ENCODE measurements at regions not wholly inside any gene's neighbourhood (a gene's known extent, or its start where the extent isn't known, plus 50 kb on each side); places are given as distances from the start of the nearest gene placed in this dataset.
"Not testable (repeated sequence)": the region's sequence is repeated elsewhere in the genome, so short reads cannot be mapped to it uniquely, and the experiment has no call there.

DNA sequence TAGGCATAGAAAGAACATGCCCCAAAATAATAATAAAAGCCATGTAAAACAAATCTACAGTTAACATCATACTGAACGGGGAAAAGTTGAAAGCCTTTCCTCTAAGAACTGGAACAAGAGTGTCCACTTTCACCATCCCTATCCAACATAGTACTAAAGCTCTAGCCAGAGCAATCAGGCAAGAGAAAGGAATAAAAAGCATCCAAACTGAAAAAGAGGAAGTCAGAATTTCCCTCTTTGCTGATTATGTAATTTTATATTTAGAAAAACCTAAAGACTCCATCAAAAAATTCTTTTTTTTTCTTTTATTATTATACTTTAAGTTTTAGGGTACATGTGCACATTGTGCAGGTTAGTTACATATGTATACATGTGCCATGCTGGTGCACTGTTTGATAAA lies 661.6 kb upstream of the CBLB start:
- TF ChIP-seq, protein P1, sequence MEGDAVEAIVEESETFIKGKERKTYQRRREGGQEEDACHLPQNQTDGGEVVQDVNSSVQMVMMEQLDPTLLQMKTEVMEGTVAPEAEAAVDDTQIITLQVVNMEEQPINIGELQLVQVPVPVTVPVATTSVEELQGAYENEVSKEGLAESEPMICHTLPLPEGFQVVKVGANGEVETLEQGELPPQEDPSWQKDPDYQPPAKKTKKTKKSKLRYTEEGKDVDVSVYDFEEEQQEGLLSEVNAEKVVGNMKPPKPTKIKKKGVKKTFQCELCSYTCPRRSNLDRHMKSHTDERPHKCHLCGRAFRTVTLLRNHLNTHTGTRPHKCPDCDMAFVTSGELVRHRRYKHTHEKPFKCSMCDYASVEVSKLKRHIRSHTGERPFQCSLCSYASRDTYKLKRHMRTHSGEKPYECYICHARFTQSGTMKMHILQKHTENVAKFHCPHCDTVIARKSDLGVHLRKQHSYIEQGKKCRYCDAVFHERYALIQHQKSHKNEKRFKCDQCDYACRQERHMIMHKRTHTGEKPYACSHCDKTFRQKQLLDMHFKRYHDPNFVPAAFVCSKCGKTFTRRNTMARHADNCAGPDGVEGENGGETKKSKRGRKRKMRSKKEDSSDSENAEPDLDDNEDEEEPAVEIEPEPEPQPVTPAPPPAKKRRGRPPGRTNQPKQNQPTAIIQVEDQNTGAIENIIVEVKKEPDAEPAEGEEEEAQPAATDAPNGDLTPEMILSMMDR (IDR thresholded peaks at IDR 0.05; ENCODE audit: borderline replicate concordance): no peak
- Histone ChIP-seq H3K9me3 (replicated peaks) (peaks cover 11% of the 10 kb centered on the region), H3K27ac (replicated peaks) (no peak overlapping the region), H3K4me3 (no peak overlapping the region), H3K36me3 (no peaks in the 10 kb centered on the region), H3K4me1 (no peaks in the 10 kb centered on the region), H3K27me3 (ENCODE audit: low read depth) (no peaks in the 10 kb centered on the region)
- no peak for DNase-seq
- intact Hi-C loops (cut with micrococcal nuclease): no loop called here

DNA sequence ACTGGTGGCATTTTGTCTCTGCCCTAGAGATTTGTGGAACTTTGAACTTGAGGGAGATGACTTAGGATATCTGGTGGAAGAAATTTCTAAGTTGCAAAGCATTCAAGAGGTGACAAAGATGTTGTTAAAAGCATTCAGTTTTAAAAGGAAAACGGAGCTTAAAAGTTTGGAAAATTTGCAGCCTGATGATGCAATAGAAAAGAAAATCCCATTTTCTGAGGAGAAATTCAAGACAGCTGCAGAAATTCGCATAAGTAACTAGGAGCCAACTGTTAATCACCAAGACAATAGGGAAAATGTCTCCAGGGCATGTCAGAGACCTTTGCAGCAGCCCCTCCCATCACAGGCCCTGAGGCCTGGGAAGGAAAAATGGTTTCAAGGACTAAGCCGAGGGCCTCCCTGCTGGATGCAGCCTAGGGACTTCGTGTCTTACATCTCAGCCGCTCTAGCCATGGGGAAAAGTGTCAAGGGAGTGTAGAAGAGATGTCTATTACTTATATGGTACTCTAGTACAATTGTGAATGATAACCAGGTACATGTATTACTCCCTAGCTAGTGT lies 663.0 kb upstream of the CBLB start:
- H3K4me3 ChIP-seq; DNase-seq; H3K27me3 ChIP-seq (ENCODE audit: low read depth); H3K36me3 ChIP-seq; intact Hi-C loops (cut with micrococcal nuclease); H3K4me1 ChIP-seq; H3K27ac ChIP-seq (replicated peaks): not testable (repeated sequence)
- peaks cover 15% of the 10 kb centered on the region for H3K9me3 ChIP-seq (replicated peaks)

DNA sequence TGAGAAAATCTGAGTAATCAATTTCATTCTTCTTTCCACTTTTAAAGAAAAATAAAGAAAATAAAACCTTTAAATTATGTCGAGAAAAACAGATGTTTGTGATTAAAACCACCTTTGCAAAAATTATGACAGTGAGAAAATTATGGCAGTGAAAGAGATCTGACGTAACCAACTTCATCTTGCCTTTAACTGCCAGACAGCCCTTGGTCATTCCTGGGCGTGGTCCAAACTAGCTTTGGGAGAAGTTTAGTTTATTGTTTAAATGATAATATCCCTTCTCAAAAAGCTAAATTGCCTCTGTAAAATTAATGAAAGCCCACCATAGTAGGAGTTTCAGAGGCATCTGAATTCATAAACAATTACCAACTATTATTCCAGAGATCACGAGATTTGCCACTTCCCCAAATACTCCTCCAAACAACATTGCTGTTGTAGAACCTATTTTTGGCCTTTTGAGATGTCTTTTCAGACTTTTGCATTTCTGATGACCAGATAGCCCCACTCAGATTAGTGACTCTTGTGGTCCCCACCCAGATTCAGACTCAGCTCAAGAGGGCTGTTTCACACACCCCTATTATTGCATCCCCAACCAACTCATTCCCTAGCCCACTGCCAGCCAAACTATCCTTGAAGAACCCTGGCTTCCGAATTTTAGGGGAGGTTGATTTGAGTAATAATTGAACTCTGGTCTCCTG lies 664.4 kb upstream of the CBLB start:
- peaks cover 19% of the 10 kb centered on the region for H3K9me3 ChIP-seq (replicated peaks)
- no peak overlapping the region for H3K27ac ChIP-seq (replicated peaks)
- TF ChIP-seq, protein P1 (IDR thresholded peaks at IDR 0.05; ENCODE audit: borderline replicate concordance): no peak
- no peaks in the 10 kb centered on the region for H3K27me3 ChIP-seq (ENCODE audit: low read depth)
- no peaks in the 10 kb centered on the region for H3K36me3 ChIP-seq
- no peaks in the 10 kb centered on the region for H3K4me1 ChIP-seq
- no peak for DNase-seq
- no peak overlapping the region for H3K4me3 ChIP-seq
- intact Hi-C loops (cut with micrococcal nuclease): no loop called here

DNA sequence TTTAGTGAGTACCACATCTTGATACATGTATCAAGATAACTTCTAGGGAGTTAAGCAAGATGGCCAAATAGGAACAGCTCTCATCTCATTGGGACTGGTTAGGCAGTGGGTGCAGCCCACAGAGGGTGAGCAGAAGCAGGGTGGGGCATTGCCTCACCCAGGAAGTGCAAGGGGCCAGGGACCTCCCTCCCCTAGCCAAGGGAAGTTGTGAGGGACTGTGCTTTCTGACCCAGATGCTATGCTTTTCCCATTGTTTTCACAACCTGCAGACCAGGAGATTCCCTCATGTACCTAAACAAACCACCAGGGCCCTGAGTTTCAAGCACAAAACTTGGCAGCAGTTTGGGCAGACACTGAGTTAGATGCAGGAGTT lies 665.0 kb upstream of the CBLB start:
- DNase-seq: no peak
- no peaks in the 10 kb centered on the region for H3K4me1 ChIP-seq
- H3K36me3 ChIP-seq: no peaks in the 10 kb centered on the region
- H3K9me3 ChIP-seq (replicated peaks): peaks cover 23% of the 10 kb centered on the region
- H3K27me3 ChIP-seq (ENCODE audit: low read depth): no peaks in the 10 kb centered on the region
- no peak overlapping the region for H3K4me3 ChIP-seq
- intact Hi-C loops (cut with micrococcal nuclease): no loop called here
- no peak overlapping the region for H3K27ac ChIP-seq (replicated peaks)
- TF ChIP-seq, protein P1 (IDR thresholded peaks at IDR 0.05; ENCODE audit: borderline replicate concordance): no peak

DNA sequence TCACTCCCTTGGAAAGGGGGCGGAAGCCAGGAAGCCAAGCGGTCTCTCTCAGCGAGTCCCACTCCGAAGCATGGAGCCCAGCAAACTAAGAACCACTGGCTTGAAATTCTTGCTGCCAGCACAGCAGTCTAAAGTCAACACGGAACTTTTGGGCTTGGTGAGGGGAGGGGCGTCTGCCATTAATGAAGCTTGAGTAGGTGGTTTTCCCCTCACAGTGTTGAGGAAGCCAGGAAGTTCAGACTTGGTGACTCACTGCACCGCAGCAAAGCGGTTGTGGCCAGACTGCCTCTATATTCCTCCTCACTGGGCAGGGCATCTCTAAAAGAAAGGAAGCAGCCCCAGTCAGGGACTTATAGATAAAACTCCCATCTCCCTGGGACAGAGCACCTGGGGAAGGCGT lies 665.4 kb upstream of the CBLB start:
- intact Hi-C loops (cut with micrococcal nuclease): no loop called here
- Histone ChIP-seq H3K4me3 (no peak overlapping the region), H3K4me1 (no peaks in the 10 kb centered on the region), H3K27ac (replicated peaks) (no peak overlapping the region), H3K9me3 (replicated peaks) (peaks cover 25% of the 10 kb centered on the region), H3K27me3 (ENCODE audit: low read depth) (no peaks in the 10 kb centered on the region), H3K36me3 (no peaks in the 10 kb centered on the region)
- no peak for DNase-seq
- TF ChIP-seq, protein P1 (IDR thresholded peaks at IDR 0.05; ENCODE audit: borderline replicate concordance): no peak

DNA sequence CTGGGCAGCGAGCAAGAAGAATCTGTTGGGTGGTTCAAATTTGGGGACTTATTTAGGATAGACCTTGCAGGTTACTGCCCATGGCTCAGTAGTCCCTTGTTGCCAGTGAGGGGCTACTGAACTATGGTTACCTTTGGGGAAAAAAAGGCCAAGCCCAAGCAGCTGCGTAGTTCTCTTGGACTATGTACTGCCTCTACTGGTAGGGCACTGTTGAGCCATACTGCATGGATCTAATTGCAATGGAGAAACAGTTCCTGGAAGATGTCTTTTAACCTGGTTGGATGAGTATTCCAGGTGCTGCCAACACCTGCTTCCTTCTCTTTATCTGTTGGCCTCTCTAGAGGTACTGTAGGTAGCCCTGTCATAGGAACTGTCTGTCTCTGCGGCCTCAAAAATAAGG lies 671.9 kb upstream of the CBLB start:
- H3K36me3 ChIP-seq: no peaks in the 10 kb centered on the region
- DNase-seq: no peak
- H3K4me3 ChIP-seq: no peak overlapping the region
- TF ChIP-seq, protein P1 (IDR thresholded peaks at IDR 0.05; ENCODE audit: borderline replicate concordance): no peak
- H3K9me3 ChIP-seq (replicated peaks): peaks cover 28% of the 10 kb centered on the region
- no peaks in the 10 kb centered on the region for H3K27me3 ChIP-seq (ENCODE audit: low read depth)
- intact Hi-C loops (cut with micrococcal nuclease): no loop called here
- H3K4me1 ChIP-seq: no peaks in the 10 kb centered on the region
- H3K27ac ChIP-seq (replicated peaks): no peak overlapping the region
